ENCODE measurements at regions not wholly inside any gene's neighbourhood (a gene's known extent, or its start where the extent isn't known, plus 50 kb on each side); places are given as distances from the start of the nearest gene placed in this dataset.

DNA sequence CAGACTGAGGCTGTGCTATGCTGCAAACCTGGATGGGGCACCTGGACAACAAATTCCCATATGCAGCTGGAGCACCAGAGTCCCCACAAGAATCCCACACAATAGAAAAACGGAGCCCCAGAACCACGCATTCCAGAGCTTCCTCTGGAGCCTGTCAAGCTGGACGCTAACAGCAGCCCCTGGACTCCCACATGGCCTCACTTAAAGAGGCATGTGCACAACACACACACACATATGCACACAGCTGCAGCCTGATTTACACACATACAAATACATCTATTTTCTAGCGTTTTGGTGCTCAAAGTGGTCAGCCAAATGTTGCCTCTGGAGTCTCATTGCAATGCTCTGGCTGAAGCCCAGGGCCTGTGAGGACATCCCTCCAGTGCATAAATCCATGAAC, 632.7 kb upstream of the ID2 start:
- H3K27ac Mint-ChIP-seq, result no peak overlapping the region
- peaks cover 10% of the 10 kb centered on the region for H3K4me1 Mint-ChIP-seq (ENCODE audit: low read depth)
- H3K4me3 Mint-ChIP-seq, result no peak overlapping the region
- H3K9me3 Mint-ChIP-seq, result no peaks in the 10 kb centered on the region
- no peaks in the 10 kb centered on the region for H3K36me3 Mint-ChIP-seq (ENCODE audit: low read depth)
- peaks cover 4% of the 10 kb centered on the region for H3K27me3 Mint-ChIP-seq
- intact Hi-C loops (cut with micrococcal nuclease), result no loop called here

DNA sequence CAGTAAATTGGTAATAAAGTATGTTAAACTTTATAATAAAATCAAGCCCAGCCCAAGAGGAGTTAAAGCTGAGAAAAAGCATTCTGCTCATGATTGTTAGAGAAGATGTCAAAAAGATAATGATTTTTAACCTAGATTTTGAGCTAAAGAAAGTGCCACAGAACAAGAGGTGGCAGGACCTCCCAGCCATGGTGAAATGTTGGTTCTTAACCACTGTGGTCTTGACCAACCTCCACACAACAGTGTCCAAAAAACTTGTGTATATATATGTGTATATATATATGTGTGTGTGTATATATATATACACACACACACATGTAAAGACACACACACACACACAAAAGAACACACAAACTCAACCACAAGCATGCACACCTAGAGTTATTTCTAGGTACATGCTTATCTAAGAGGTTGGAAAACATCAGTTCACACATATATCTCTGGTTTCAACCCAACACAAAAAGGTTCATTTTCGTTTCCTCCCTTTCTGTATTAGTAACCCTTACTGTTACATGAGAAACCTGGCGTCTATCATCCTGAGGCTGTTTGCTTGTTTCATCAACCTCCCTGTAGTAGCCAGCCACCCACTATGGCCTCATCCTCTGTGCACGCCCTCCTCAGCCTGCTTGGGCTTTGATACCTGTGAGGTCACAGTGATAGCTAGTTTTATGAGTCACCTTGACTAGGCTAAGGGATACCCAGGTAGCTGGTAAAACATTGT, 631.8 kb upstream of the ID2 start:
- Mint-ChIP-seq H3K4me1 (ENCODE audit: low read depth) (peaks cover 16% of the 10 kb centered on the region), H3K27ac (no peak overlapping the region), H3K4me3 (no peak overlapping the region), H3K9me3 (no peaks in the 10 kb centered on the region), H3K27me3 (peaks cover 2% of the 10 kb centered on the region), H3K36me3 (ENCODE audit: low read depth) (no peaks in the 10 kb centered on the region)
- intact Hi-C loops (cut with micrococcal nuclease), result no loop called here

GRCh38 chr2:8053216-8053615, 628.6 kb upstream of the ID2 start:
- Mint-ChIP-seq H3K36me3 (ENCODE audit: low read depth) (no peaks in the 10 kb centered on the region), H3K27me3 (no peaks in the 10 kb centered on the region), H3K4me3 (no peak overlapping the region), H3K9me3 (peaks cover 6% of the 10 kb centered on the region), H3K4me1 (ENCODE audit: low read depth) (peaks cover 23% of the 10 kb centered on the region), H3K27ac (no peak overlapping the region)
- intact Hi-C loops (cut with micrococcal nuclease), result no loop called here

- Mint-ChIP-seq H3K4me1 (ENCODE audit: low read depth) (peaks cover 32% of the 10 kb centered on the region), H3K27me3 (no peaks in the 10 kb centered on the region), H3K27ac (no peak overlapping the region), H3K36me3 (ENCODE audit: low read depth) (no peaks in the 10 kb centered on the region), H3K9me3 (peaks cover 6% of the 10 kb centered on the region), H3K4me3 (no peak overlapping the region)
- intact Hi-C loops (cut with micrococcal nuclease), result no loop called here
Observed at GRCh38 chr2:8054070-8054469, 627.8 kb upstream of the ID2 start.

DNA sequence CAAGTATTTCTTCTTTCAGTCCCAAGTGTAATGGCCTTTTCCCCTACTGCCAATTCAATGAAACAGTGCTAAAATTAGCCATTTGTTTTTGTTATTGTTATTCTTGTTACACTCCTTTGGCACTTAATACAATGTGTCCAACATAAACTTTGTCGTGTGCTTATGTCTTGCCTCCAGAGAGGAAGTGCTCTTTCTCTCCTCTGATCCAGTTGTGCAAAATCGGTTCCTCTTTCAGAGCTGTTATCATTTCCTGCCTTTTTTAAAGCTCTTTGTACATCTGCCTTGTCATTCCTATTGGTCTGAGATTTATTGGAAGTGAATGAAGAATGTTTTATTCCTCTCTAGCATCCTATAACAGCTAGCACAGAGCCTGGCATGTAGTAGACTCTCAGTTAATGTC, 623.2 kb upstream of the ID2 start:
- peaks cover 34% of the 10 kb centered on the region for H3K4me1 Mint-ChIP-seq (ENCODE audit: low read depth)

GRCh38 chr2:8059255-8059654, 622.6 kb upstream of the ID2 start:
- H3K4me1 Mint-ChIP-seq (ENCODE audit: low read depth), result peaks cover 29% of the 10 kb centered on the region
- H3K36me3 Mint-ChIP-seq (ENCODE audit: low read depth), result no peaks in the 10 kb centered on the region
- peak overlapping the region; percentile 48 for H3K27ac Mint-ChIP-seq
- H3K4me3 Mint-ChIP-seq, result peak overlapping the region; percentile 30
- H3K9me3 Mint-ChIP-seq, result peaks cover 8% of the 10 kb centered on the region
- intact Hi-C loops (cut with micrococcal nuclease), result no loop called here
- H3K27me3 Mint-ChIP-seq, result no peaks in the 10 kb centered on the region

More for the DNA sequence above, 623.2 kb upstream of the ID2 start:
- H3K4me3 Mint-ChIP-seq, result no peak overlapping the region
- peaks cover 6% of the 10 kb centered on the region for H3K9me3 Mint-ChIP-seq
- H3K27me3 Mint-ChIP-seq, result no peaks in the 10 kb centered on the region
- H3K36me3 Mint-ChIP-seq (ENCODE audit: low read depth), result no peaks in the 10 kb centered on the region
- peak overlapping the region; percentile 48 for H3K27ac Mint-ChIP-seq
- intact Hi-C loops (cut with micrococcal nuclease), result no loop called here

- Mint-ChIP-seq H3K36me3 (ENCODE audit: low read depth) (no peaks in the 10 kb centered on the region), H3K9me3 (peaks cover 13% of the 10 kb centered on the region), H3K4me3 (no peak overlapping the region), H3K27ac (peak overlapping the region; percentile 42), H3K4me1 (ENCODE audit: low read depth) (peaks cover 26% of the 10 kb centered on the region), H3K27me3 (no peaks in the 10 kb centered on the region)
- intact Hi-C loops (cut with micrococcal nuclease), result no loop called here
Observed at GRCh38 chr2:8059794-8060193, 622.1 kb upstream of the ID2 start.

- H3K27me3 Mint-ChIP-seq, result no peaks in the 10 kb centered on the region
- intact Hi-C loops (cut with micrococcal nuclease), result no loop called here
Observed at GRCh38 chr2:8061219-8061618, 620.6 kb upstream of the ID2 start.

DNA sequence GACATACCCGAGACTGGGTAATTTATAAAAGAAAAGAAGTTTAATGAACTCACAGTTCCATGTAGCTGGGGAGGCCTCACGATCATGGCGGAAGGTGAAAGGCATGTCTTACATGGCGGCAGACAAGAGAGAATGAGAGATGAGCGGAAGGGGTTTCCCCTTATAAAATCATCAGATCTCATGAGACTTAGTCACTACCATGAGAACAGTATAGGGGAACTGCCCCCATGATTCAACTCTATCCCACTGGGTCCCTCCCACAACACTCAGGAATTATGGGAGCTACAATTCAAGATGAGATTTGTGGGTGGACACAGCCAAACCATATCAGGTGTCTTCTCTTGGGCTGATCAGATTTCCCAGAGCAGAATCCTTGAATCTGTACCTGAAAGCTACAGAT, 617.3 kb upstream of the ID2 start:
- peaks cover 10% of the 10 kb centered on the region for H3K9me3 Mint-ChIP-seq
- H3K4me3 Mint-ChIP-seq, result no peak overlapping the region
- H3K4me1 Mint-ChIP-seq (ENCODE audit: low read depth), result peaks cover 3% of the 10 kb centered on the region
- no peaks in the 10 kb centered on the region for H3K36me3 Mint-ChIP-seq (ENCODE audit: low read depth)
- no peaks in the 10 kb centered on the region for H3K27me3 Mint-ChIP-seq
- H3K27ac Mint-ChIP-seq, result no peak overlapping the region
- intact Hi-C loops (cut with micrococcal nuclease), result no loop called here

More at GRCh38 chr2:8061219-8061618, 620.6 kb upstream of the ID2 start:
- Mint-ChIP-seq H3K4me1 (ENCODE audit: low read depth) (peaks cover 22% of the 10 kb centered on the region), H3K27ac (no peak overlapping the region), H3K4me3 (no peak overlapping the region), H3K36me3 (ENCODE audit: low read depth) (no peaks in the 10 kb centered on the region), H3K9me3 (peaks cover 15% of the 10 kb centered on the region)

DNA sequence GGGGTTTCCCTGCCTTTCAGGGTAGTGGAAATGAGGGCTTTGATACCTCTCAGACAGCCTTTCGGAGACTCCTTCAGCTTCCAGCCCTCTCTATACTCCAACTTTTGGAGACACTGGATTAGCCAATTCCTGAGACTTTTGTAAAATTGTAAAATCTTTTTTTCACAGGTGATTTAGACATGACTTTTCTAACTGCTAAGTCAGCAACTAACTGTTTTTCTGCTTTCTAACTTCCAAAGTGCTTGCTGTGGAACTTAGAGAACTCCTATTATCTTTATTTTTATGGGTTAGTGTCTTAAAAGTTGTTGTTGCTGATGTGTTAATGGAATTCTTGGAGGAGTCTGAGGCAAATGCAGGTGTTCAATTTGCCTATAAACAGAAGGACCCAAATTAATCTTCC, 616.7 kb upstream of the ID2 start:
- Mint-ChIP-seq H3K9me3 (peaks cover 10% of the 10 kb centered on the region), H3K27me3 (no peaks in the 10 kb centered on the region), H3K36me3 (ENCODE audit: low read depth) (no peaks in the 10 kb centered on the region), H3K4me1 (ENCODE audit: low read depth) (no peaks in the 10 kb centered on the region), H3K4me3 (no peak overlapping the region), H3K27ac (no peak overlapping the region)
- intact Hi-C loops (cut with micrococcal nuclease), result no loop called here

DNA sequence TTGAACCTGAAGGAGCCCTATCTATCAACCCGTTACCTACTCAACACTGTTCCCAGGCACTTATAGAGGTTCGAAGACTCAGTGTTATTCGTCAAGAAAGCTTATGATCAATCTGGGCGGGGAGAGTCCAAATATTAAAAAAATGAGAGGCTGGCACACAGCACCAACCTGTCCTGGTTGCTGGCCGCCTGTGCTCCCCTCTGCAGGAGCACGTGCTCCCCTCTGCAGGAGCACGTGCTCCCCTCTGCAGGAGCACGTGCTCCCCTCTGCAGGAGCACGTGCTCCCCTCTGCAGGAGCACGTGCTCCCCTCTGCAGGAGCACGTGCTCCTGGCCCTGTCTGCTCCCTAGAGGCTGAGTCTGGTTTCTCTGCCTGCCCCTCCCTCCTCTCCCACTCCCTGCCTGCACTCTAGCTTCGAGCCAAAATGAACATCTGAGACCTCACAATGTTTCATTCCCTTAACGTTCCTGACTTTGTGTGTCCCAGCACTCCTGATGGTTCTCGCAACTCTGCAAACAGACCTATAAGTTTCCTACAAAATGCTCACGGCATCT, 614.0 kb upstream of the ID2 start:
- Mint-ChIP-seq H3K27ac (no peak overlapping the region), H3K36me3 (ENCODE audit: low read depth) (no peaks in the 10 kb centered on the region), H3K4me3 (no peak overlapping the region), H3K9me3 (peaks cover 10% of the 10 kb centered on the region), H3K27me3 (no peaks in the 10 kb centered on the region), H3K4me1 (ENCODE audit: low read depth) (no peaks in the 10 kb centered on the region)
- intact Hi-C loops (cut with micrococcal nuclease), result no loop called here

- H3K27ac Mint-ChIP-seq, result no peak overlapping the region
- H3K27me3 Mint-ChIP-seq, result no peaks in the 10 kb centered on the region
- H3K9me3 Mint-ChIP-seq, result peaks cover 9% of the 10 kb centered on the region
- intact Hi-C loops (cut with micrococcal nuclease), result no loop called here
- H3K36me3 Mint-ChIP-seq (ENCODE audit: low read depth), result peaks cover 7% of the 10 kb centered on the region
- peaks cover 20% of the 10 kb centered on the region for H3K4me1 Mint-ChIP-seq (ENCODE audit: low read depth)
- no peak overlapping the region for H3K4me3 Mint-ChIP-seq
Observed at GRCh38 chr2:8072907-8073306, 608.9 kb upstream of the ID2 start.

DNA sequence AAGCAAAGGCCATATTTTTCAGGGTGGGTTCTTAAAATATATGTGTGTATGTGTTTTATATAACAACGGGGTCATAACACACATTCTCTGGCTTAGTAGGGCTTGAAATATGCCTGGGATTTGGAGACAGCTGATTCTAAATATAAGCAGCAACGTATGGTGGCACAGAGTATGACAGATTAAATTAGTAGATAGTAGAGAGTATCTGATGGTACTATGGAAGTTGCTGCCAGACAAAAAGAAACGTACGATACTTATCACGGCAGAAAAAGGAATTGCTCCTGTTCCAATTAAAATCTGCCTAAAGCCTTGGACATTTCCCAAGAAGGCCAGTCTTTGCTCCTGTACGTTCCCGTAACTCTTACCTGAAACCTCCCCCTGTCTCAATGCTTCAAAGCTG, 607.9 kb upstream of the ID2 start:
- H3K9me3 Mint-ChIP-seq, result peaks cover 9% of the 10 kb centered on the region
- peaks cover 20% of the 10 kb centered on the region for H3K4me1 Mint-ChIP-seq (ENCODE audit: low read depth)
- no peak overlapping the region for H3K4me3 Mint-ChIP-seq
- H3K36me3 Mint-ChIP-seq (ENCODE audit: low read depth), result peaks cover 7% of the 10 kb centered on the region
- intact Hi-C loops (cut with micrococcal nuclease), result no loop called here
- no peaks in the 10 kb centered on the region for H3K27me3 Mint-ChIP-seq
- no peak overlapping the region for H3K27ac Mint-ChIP-seq

DNA sequence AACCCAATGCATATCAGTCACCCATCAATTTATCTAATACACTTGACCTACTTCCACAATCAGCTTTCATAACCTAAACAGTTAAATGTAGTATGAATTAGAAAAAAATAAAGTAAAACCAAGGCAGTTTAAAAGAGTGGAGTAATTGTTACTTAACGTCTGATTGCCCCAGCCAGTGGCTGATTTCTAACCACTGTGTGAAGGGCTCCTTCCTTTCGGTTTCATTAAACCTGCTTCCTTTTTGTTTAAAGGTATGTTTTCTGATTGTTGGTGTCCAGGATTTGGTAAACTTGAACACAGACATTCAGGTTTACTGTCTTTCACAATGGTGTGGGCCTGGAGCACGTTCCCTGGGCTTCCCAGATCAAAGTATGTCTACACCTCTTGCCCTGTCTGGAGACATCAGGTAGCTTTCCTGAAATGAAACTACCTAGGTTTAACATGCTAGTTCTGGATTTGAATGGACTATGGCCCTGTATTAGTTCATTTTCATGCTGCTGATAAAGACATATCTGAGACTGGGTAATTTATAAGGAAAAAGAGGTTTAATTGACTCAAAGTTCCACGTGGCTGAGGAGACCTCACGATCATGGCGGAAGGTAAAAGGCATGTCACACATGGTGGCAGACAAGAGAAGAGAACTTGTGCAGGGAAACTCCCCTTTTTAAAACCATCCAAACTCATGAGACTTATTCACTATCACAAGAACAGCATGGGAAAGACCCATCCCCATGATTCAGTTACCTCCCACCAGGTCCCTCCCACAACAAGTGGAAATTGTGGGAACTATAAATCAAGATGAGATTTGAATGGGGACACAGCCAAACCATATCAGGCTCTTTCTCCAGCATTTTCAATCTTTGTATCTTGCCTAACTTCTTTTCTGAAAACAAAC, 605.2 kb upstream of the ID2 start:
- H3K36me3 Mint-ChIP-seq (ENCODE audit: low read depth), result peaks cover 7% of the 10 kb centered on the region
- H3K9me3 Mint-ChIP-seq, result peaks cover 9% of the 10 kb centered on the region
- peaks cover 20% of the 10 kb centered on the region for H3K4me1 Mint-ChIP-seq (ENCODE audit: low read depth)
- no peak overlapping the region for H3K27ac Mint-ChIP-seq
- H3K27me3 Mint-ChIP-seq, result no peaks in the 10 kb centered on the region
- intact Hi-C loops (cut with micrococcal nuclease), result no loop called here
- no peak overlapping the region for H3K4me3 Mint-ChIP-seq

Measured in dendritic cell treated with granulocyte-macrophage colony-stimulating factor and Interleukin-4, amounts not matched to agents 40 ng/mL and 50 ng/mL, for 4 days (primary cell).